GM21529 (cell line): ENCODE measurements at regions not wholly inside any gene's neighbourhood (a gene's known extent, or its start where the extent isn't known, plus 50 kb on each side); places are given as distances from the start of the nearest gene placed in this dataset.
"Not testable (repeated sequence)": the region's sequence is repeated elsewhere in the genome, so short reads cannot be mapped to it uniquely, and the experiment has no call there.

Experiments used
- ATAC-seq: cut with Tn5 transposase; IDR thresholded peaks from one replicate; pipeline ENCODE4 v1.9.1; 2021; ENCODE audit not compliant: unreplicated experiment

GRCh38 chr2:138877421-138877820 is 97.2 kb upstream of the NXPH2 start:
- no peak for ATAC-seq

- no peak for ATAC-seq
These were observed 94.1 kb upstream of the NXPH2 start for GRCh38 chr2:138874251-138874650.

- not testable (repeated sequence) for ATAC-seq
These were observed 91.9 kb upstream of the NXPH2 start for GRCh38 chr2:138872116-138872515.

- ATAC-seq = no peak
These were observed 91.1 kb upstream of the NXPH2 start for GRCh38 chr2:138871312-138871711.

- ATAC-seq = no peak
These were observed 87.2 kb upstream of the NXPH2 start for GRCh38 chr2:138867341-138867740.

- ATAC-seq = no peak
These were observed 86.6 kb upstream of the NXPH2 start for GRCh38 chr2:138866797-138867196.

- no peak for ATAC-seq
These were observed 73.6 kb upstream of the NXPH2 start for GRCh38 chr2:138853761-138854160.

- ATAC-seq = no peak
These were observed 73.1 kb upstream of the NXPH2 start for GRCh38 chr2:138853296-138853695.

- ATAC-seq = peak; percentile 93
These were observed 66.1 kb upstream of the NXPH2 start for GRCh38 chr2:138846216-138846821.

GRCh38 chr2:138842341-138842740 is 62.2 kb upstream of the NXPH2 start:
- no peak for ATAC-seq

GRCh38 chr2:138841459-138841858 is 61.3 kb upstream of the NXPH2 start:
- no peak for ATAC-seq

GRCh38 chr2:138838851-138839620 is 58.8 kb upstream of the NXPH2 start:
- ATAC-seq = no peak

- ATAC-seq = no peak
These were observed 51.5 kb upstream of the NXPH2 start for GRCh38 chr2:138831691-138832090.

GRCh38 chr2:138831154-138831553 is 51.0 kb upstream of the NXPH2 start:
- ATAC-seq = no peak

GRCh38 chr2:138830547-138830946 is 50.4 kb upstream of the NXPH2 start:
- ATAC-seq = no peak
